ENCODE measurements at regions not wholly inside any gene's neighbourhood (a gene's known extent, or its start where the extent isn't known, plus 50 kb on each side); places are given as distances from the start of the nearest gene placed in this dataset.

DNA sequence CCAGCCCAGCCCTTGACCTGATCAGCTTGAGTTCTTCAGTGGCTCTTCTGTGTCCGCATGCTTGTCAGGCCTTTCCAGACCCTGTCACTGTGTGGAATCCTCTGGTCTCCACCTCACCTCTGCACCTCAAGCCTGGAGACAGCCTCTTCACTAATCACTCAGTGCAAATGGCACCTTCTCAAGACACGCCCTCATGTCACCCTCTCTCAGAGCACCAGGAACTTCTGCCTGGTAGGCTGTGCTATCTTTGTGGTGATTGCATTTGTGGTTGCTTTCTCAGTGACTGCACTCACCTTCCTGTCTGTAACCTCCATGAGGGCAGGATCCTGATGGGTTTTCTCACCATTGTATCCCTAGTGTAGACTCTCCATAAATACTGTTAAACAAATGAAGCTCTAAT, 435.2 kb upstream of the CDH4 start:
- intact Hi-C loops (cut with micrococcal nuclease) = no loop called here

DNA sequence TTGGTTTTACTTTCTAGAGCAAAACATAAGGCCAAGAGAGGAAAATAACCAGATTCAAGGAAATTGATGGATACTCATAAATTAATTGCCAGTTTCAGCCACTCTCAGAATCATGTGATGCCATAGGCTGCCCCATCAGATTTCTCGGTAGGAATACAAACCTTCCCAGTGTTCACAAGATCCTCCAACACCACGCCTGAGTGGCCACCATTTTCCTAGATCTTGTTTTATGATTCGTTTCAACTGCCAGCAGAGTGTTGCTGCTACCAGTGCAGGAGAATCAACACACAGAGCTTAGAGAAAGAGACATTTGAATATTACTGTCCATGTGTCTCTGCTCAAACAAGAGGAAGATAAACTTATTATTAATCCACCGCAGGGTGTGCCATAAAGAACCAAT, 434.2 kb upstream of the CDH4 start:
- intact Hi-C loops (cut with micrococcal nuclease) = no loop called here

DNA sequence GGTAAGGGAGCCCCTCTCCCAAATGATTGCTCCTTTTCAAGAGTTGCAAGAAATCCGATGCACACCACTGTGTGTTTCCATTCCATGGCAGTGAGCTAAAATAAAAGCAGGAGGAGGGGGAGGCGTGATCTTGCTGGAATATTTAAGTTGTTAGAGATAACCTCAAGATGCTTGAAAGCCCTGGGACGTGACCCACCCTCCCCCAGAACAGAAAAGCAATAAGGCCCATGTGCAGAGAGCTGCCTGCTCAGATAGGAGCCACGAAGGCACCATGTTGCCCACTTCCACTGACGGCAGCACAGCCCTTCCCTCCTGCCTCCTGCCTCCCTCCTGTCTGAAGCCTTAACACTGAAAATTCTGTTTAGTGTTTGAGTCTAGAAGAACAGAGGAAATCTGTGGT, 432.6 kb upstream of the CDH4 start:
- intact Hi-C loops (cut with micrococcal nuclease) = no loop called here

DNA sequence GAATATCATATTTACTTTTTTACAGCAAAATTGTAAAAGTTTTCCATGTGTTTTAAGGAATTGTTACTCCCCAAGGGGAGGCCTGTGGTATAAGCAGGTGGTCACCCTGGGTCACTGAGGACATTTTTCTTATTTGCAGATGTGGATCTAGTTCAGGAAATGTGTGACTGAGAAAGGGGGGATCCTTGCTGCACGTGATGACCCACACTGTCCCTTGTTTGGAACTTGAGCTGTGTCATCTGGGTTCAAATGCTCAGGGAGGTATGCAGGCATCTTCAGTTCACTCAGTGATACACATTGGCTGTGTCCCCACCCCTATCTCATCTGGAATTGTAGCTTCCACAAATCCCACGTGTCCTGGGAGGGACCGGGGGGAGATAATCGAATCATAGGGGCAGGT, 431.9 kb upstream of the CDH4 start:
- intact Hi-C loops (cut with micrococcal nuclease) = no loop called here

DNA sequence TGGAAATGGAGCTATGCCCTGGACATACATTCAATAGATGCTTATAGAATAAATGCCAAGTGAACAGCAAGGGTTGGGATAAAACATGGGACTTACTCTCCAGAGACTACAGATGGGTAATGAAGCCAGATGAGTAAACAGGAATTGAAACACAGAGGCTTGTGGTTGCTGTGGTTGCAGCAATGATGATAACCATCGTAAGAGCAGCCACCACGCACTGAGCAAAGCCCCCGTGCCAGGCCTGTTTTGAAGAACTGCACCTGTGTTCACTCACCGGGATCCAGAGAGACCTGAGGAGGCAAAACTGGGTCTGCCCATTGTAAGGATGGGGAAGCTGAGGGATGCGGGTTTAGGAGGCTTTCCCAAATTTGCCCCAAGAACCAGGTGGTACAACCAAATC, 431.1 kb upstream of the CDH4 start:
- intact Hi-C loops (cut with micrococcal nuclease) = no loop called here

DNA sequence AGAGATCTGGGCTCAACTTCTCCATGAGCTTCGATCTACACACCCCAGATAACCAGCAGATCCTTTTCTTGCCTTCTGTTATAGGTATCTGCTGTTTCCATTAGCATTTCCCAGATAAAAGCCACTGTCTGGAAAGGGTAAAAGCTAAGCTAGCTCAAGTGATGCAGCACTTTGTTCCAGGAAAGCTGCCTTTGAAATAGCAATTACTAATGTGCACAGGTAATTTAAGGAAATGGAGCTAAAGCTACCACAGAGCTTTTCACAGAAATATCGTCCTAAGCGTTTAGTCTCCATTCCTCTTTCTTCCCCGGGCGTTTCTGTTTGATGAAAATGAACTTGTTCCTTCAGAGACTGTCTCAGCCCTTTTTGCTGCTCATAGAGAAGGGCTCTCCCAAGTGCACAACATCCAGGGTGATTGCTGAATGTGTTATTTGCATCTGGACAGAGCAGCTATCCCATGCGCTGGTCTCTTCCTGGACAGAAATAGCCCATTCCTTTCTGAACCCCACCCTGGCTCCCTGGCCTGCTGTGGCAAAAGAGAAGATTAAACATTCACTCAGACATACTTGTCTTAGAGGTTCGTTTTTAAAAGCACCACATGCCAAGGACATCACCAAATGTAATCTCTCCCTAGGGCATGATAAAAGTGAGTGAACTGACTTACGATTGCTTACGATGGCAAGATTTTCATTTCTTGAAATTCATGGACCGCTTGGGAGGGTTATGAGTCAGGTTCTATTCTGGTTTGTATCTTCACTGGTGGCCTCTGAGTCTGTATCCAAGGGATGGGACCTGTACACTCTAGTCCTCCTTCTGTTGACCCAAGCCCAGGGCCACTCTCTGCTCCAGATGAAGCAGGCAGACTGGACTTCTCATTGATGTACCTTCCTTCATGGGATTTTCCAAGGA, 429.1 kb upstream of the CDH4 start:
- intact Hi-C loops (cut with micrococcal nuclease) = no loop called here

DNA sequence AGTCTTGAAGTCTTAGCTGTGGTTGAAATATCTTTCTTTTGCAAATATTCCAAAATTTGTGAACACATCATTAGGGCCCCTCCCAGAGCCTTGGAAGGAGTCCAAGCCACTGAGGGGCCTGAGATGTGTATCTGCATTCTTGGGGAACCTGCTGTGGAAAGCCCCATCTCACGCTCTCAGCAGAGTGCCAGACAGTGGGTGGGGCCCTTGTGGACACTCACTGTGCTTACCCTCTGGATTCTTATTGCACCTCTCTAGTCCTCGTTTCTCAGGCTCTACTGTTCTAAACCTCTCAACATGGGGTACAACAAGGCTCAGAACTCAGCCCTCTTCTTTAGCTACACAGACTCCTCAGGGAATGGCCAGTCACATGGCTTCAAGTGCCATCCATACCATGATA, 416.2 kb upstream of the CDH4 start:
- intact Hi-C loops (cut with micrococcal nuclease) = no loop called here

DNA sequence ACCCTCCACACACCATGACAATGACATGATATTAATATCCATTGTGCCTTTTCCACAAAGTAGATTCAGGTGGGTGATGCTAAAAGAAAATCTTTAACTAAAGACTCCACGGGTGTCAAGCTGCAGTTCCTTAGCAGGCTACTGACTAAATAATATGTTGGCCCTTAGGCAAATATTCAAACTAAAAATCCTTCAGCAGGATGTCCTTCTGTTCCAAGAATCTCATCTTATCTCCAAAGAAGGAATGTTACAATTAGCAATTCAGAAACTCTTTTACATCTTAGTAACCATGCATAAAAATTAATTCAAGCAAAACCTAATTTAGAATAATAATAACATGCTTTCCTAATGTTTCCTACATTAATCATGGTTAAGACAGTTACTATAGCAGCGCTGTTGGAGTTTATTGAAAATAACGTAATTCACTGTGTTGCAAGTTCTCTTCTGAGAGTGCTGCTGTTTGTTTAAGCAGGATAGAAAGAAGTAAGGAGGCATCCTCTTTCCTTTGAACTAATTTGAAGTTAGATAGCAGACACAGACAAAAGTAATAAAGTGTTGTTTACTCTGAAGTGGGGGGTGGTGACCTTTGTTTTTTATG, 414.8 kb upstream of the CDH4 start:
- intact Hi-C loops (cut with micrococcal nuclease) = no loop called here

DNA sequence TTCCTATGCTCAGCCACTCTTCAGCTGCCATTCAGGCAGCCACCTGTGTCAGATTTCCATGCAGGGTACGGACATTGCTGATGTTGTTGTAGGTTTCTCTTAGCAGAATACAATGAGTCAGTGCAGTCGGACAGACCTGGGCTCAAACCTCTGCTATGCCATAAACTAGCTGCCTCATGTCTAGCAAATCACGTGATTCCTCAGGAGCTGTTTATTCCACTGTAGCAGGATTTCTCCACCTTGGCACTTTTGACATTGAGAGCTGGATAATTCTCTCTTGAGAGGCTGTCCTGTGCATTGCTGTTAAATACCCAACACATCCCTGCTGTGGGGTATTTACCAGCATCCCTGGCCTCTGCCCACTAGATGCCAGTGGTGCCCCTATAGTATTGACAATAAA, 413.8 kb upstream of the CDH4 start:
- intact Hi-C loops (cut with micrococcal nuclease) = no loop called here

DNA sequence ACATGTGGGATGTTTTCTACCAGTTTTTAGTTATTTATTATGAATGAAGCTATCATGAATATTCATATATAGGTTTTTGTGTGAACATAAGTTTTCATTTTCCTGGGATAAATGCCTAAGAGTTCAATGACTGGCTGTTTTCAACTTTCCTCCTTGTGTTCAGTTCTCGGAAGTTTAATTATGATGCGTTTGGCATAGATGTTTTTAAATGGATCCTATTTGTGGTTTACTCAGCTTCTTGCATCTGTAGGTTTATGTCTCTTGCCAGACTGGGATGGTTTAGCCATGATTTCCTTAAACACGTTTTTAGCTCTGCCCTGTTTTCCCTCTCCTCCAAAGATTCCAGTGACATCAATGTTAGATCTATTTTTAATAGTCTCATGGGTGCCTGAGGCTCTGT, 411.1 kb upstream of the CDH4 start:
- intact Hi-C loops (cut with micrococcal nuclease) = no loop called here

DNA sequence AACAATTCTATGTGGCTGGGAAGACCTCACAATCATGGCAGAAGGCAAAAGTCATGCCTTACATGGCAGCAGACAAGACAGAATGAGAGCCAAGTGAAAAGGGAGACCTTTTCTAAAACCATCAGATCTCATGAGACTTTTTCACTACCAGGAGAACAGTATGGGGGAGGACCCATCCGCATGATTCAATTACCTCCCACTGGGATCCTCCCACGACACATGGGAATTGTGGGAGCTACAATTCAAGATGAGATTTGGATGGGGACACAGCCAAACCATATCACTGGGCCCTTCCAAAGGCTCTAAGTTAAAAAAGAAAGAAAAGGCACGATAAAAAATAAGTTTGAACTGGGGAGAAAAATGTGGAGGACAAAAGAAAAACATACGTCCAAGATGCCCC, 406.9 kb upstream of the CDH4 start:
- intact Hi-C loops (cut with micrococcal nuclease) = no loop called here

DNA sequence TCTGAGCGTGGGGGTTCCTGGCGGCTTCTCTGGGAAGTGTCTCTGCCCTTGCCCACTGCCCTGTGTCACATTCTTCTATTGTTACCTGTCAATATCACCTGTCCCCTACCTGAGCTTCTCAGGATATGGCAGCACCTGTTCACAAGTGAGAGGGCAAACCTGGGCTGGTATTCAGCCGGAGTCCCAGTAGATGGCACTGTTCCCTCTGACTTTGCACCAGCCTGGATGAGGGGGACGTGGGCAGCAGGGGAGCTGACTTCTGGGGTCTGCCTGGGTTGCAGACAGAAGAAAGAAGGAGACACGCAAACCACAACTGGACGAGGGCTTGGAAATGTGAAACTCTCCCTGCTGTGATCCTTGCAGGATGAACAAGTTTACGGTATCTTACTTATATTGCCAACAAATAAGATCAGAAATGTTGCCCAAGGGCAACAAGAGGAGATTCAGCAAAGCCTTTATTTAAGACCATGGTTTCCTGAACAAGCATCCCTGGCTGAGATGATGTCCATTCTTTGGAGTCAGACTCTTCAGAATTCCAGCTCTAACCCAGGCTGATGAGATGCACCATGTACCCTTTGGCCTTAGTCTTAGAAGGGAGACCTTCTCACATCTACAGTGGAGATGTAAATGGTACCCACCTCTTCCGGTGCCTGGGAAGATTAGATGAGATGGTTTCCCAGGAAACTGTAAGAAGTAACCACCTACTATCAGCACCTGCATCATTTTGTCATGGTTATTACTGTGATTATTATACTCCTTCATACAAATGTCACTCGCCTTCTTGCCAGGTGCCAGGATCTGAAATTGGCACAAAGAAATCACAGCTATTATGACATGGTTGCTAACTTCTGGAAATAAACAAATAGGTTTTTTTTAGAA, 400.0 kb upstream of the CDH4 start:
- intact Hi-C loops (cut with micrococcal nuclease) = no loop called here

DNA sequence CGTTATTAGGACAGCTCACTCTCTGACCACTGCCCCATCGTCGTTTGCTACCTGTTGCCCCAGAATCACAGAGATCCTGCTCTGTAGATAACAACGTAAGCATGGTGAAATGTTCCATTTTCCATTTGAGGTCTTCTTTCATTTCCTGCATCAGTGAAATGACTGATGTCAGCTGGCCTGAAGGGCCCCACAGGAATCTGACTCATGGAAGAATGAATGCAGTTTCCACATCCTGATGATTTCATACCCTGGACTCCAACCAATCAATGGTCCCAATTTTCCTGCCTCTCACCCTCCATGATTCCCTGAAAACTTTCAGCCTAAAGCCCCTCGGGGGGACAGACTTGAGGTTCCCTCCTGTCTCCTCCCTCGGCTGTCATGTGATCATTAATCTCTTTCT, 394.4 kb upstream of the CDH4 start:
- intact Hi-C loops (cut with micrococcal nuclease) = no loop called here

DNA sequence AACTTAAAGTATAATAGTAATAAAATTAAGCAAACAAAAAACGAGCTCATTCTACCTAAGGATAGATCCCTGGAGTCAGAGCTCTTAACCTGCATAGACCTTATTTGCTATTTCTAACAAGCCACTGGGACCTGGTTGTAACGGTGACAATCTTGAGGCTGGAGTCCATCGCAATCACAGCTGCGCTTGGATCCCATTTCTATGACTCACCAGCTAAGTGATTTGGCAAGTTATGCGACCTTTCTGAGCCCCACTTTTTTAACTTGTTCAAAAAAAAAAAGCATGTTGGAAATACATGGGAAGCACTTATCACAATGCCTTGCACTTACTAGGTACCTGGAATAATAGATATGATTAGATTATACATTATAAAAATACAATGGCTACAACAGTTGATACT, 389.5 kb upstream of the CDH4 start:
- intact Hi-C loops (cut with micrococcal nuclease) = no loop called here

DNA sequence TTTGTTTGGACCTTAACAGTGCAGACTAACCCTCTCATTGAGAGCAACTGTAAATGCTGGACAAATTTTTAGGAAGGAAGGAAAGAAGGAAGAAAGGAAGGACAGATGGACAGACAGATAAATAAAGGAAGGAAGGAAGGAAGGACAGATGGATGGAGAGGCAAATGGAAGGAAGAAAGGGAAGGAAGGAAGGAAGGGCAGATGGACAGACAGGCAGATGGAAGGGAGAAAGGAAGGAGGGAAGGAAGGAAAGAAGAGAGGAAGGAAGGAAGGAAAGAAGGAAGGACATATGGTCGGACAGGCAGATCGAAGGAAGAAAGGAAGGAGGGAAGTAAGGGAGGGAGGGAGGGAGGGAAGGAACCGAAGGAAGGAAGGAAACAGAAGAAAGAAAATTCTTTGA, 388.5 kb upstream of the CDH4 start:
- intact Hi-C loops (cut with micrococcal nuclease) = no loop called here

DNA sequence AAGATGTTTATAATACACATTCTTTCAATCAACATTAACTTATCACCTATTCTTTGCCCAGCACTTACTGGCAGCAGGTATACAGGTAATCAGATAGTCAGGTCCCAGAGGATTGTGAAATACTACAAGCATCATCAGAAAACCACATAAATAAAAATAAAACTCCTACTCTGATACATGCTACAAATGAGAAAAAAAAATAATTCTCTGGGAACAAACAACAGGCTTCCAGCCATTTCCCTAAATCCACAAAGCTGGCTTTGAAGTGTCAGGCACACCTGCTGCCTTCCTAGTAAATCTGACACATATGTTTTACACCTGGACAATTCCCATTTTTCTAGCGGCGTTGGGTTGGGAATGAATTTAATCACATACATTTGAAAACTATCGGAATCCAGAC, 384.5 kb upstream of the CDH4 start:
- intact Hi-C loops (cut with micrococcal nuclease) = no loop called here

DNA sequence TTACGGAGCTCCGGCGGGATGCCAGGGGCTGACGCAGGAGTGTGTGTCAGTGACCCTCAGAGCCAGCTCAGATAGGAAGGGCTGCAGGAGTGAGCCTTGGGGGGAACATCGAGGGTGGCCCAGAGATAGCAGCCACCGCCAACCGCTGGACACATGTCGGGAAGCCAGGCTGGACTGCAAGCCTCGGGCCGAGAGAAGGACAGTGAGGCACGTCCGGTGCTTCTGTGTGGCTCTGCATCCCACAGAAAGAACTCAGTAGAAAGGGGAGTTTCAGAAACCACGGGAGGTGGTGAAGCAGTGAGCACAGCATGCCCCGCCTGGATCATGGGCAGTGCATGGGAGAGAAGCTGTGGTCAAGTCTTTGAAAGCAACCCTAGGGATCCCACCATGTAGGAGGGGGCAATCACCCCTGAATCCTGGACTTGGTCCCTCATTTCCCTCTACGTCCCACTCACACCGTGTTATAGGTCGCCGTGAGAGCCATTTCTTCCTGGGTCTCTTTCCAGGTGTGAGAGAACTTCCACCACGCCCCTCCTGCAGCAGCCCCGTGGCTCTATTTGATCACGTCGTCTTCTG, 383.7 kb upstream of the CDH4 start:
- intact Hi-C loops (cut with micrococcal nuclease) = no loop called here

DNA sequence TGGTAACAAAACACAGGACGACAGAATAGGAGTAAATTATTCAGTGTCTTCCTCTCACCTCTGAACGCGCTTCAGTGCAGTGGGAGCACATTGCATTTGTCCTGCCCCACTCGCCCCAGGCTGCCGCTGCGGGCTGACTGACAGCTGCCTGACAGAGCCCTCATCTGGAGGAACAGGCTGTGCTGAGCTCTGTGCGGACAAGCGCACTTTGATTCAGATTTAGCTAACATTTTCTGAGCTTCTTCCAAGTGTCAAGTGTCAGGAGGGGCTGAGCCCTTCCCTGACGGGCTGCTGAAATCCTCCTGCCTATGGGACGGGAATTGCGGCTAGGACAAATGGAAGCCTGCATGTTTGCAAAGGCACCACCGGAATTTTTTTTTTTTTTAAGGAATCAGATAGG, 383.0 kb upstream of the CDH4 start:
- intact Hi-C loops (cut with micrococcal nuclease) = no loop called here

DNA sequence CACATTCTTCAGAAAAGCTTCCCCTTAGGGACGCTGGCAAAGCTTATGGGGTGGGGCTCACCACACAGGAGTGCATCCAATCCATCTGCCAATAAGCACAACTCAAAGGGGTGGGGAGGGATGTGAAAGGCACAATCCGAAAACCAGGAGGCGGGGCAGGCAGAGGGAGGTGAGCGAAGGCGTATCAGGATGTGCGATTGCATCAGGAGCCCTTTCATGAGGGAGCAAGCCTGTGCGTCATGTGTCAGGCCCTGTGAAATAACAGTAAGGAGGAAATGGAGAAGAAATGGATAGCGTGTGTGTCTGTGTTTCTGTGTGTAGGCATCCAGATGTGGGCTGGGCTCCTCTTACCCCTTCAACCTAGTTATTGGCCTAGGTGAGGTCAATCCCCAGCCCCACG, 382.4 kb upstream of the CDH4 start:
- intact Hi-C loops (cut with micrococcal nuclease) = no loop called here

DNA sequence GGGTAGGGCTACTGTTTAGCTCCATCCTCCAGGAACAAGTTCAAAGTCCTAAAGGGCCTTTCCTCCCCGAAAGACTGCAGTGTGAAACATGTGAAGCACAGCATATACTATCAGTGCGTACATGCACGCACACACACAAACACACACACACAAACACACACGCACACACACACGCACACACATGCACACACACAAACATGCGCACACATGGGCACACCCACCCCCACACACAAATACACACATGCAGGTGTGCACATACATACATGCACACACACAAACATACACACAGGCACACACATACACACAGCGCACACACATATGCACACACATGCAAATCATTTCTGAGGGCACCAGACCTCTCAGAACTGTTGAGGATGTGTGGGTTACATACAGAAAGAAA, 382.0 kb upstream of the CDH4 start:
- intact Hi-C loops (cut with micrococcal nuclease) = no loop called here

DNA sequence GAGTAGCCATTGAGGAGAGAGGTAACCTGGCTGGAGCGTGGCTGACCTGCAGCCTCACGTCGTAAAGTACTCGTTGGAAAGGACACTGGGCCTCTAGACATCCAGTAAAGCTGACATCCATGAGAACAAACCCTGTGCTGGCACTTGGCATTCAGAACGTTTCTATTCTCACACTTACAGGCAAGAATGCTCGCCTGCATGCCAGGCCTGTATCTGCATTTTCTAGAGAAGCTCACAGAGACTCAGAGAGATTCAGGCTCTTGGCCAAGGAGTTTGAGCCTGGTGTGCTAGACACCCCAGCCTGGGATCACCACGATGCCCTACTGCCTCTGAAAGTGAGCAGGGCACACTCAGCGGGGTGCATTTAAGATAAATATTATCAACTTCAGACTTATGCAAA, 379.8 kb upstream of the CDH4 start:
- intact Hi-C loops (cut with micrococcal nuclease) = no loop called here
